ENCODE measurements at regions not wholly inside any gene's neighbourhood (a gene's known extent, or its start where the extent isn't known, plus 50 kb on each side); places are given as distances from the start of the nearest gene placed in this dataset.
"Not testable (repeated sequence)": the region's sequence is repeated elsewhere in the genome, so short reads cannot be mapped to it uniquely, and the experiment has no call there.

- not testable (repeated sequence) for TF ChIP-seq CTCF (IDR thresholded peaks at IDR 0.05); EZH2 (IDR thresholded peaks at IDR 0.05; ENCODE audit: borderline replicate concordance, insufficient read depth, low read depth, low read length, poor library complexity, severe bottlenecking)
These were observed 299.8 kb downstream of the CWH43 start for GRCh38 chr4:49285905-49286304.
